ENCODE measurements at regions not wholly inside any gene's neighbourhood (a gene's known extent, or its start where the extent isn't known, plus 50 kb on each side); places are given as distances from the start of the nearest gene placed in this dataset.

DNA sequence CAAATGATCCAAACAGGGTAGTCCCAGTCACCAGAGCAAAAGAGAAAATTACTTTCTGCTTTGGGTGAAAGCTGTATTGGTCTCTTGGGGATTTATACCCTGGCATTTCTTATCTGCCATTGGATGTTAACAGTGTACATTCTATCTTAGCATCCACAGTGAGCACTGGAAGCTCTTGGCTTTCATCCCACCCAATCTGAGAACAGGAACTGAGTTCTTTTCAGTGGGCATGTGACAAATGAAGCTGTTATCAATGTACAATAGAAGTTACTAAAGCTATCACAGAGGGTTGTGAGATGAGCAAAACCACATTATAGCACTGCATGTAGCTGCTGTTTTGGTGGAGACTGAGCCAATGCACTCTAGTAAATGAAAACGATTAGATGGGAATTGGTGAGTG lies 300.7 kb downstream of the TUSC7 start:
- Histone ChIP-seq H3K9me3 (ENCODE audit: control insufficient read depth in 1 of 2, insufficient read depth in 1 of 2, low read length in 2 of 2) (no peaks in the 10 kb centered on the region), H3K4me1 (ENCODE audit: insufficient read depth, low read length) (no peaks in the 10 kb centered on the region), H3K4me3 (ENCODE audit: low read length) (no peak overlapping the region), H3K27me3 (ENCODE audit: control insufficient read depth in 1 of 2, insufficient read depth in 2 of 2, low read length in 2 of 2) (no peaks in the 10 kb centered on the region), H3K27ac (ENCODE audit: low read depth in 1 of 2, low read length in 2 of 2) (no peak overlapping the region), H3K36me3 (ENCODE audit: insufficient read depth, low read length) (no peaks in the 10 kb centered on the region)
- TF ChIP-seq, protein P1, sequence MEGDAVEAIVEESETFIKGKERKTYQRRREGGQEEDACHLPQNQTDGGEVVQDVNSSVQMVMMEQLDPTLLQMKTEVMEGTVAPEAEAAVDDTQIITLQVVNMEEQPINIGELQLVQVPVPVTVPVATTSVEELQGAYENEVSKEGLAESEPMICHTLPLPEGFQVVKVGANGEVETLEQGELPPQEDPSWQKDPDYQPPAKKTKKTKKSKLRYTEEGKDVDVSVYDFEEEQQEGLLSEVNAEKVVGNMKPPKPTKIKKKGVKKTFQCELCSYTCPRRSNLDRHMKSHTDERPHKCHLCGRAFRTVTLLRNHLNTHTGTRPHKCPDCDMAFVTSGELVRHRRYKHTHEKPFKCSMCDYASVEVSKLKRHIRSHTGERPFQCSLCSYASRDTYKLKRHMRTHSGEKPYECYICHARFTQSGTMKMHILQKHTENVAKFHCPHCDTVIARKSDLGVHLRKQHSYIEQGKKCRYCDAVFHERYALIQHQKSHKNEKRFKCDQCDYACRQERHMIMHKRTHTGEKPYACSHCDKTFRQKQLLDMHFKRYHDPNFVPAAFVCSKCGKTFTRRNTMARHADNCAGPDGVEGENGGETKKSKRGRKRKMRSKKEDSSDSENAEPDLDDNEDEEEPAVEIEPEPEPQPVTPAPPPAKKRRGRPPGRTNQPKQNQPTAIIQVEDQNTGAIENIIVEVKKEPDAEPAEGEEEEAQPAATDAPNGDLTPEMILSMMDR (IDR thresholded peaks at IDR 0.05): no peak
- Mint-ChIP-seq H3K4me1 (ENCODE audit: low read depth) (no peaks in the 10 kb centered on the region), H3K9me3 (peaks cover 3% of the 10 kb centered on the region), H3K4me3 (no peak overlapping the region), H3K27me3 (no peaks in the 10 kb centered on the region), H3K36me3 (ENCODE audit: low read depth) (no peaks in the 10 kb centered on the region), H3K27ac (no peak overlapping the region)
- POLR2A ChIA-PET: no interaction called here
- intact Hi-C loops (cut with DNase I, micrococcal nuclease): no loop called here
- DNase-seq: no peak
- ATAC-seq (ENCODE audit: poor library complexity): no peak
- CTCF ChIA-PET: no interaction called here

DNA sequence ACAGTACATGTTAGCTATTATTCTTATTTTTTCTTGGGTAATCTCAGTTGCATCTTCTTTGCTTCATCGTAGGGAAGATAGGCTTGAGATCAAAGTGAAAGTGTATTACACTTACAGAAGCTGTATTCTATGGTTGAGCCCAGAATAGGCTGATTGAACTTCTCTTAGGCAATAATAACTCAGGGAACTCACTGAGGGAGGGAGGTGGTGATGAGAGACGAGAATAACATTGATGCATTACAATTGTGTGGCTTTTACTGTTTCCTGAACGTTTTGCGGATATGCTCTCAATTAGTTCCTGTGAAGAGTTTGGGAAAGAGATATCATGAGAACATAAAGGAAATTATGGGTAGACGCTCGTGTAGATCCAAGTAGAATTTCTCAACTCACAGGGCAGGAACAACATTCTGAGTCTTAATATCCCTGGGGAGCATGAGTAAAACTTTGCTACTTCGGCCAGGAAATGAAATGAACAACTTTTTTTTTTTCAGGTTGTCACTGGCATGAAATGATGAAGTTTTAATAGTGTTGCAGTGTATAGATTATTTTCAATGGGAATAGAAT lies 302.2 kb downstream of the TUSC7 start:
- TF ChIP-seq, protein P1 (IDR thresholded peaks at IDR 0.05): no peak
- Mint-ChIP-seq H3K27me3 (no peaks in the 10 kb centered on the region), H3K4me3 (no peak overlapping the region), H3K36me3 (ENCODE audit: low read depth) (no peaks in the 10 kb centered on the region), H3K9me3 (peaks cover 3% of the 10 kb centered on the region), H3K27ac (no peak overlapping the region), H3K4me1 (ENCODE audit: low read depth) (no peaks in the 10 kb centered on the region)
- Histone ChIP-seq H3K27ac (ENCODE audit: low read depth in 1 of 2, low read length in 2 of 2) (no peak overlapping the region), H3K9me3 (ENCODE audit: control insufficient read depth in 1 of 2, insufficient read depth in 1 of 2, low read length in 2 of 2) (no peaks in the 10 kb centered on the region), H3K36me3 (ENCODE audit: insufficient read depth, low read length) (no peaks in the 10 kb centered on the region), H3K4me3 (ENCODE audit: low read length) (no peak overlapping the region), H3K27me3 (ENCODE audit: control insufficient read depth in 1 of 2, insufficient read depth in 2 of 2, low read length in 2 of 2) (no peaks in the 10 kb centered on the region), H3K4me1 (ENCODE audit: insufficient read depth, low read length) (no peaks in the 10 kb centered on the region)
- CTCF ChIA-PET: no interaction called here
- intact Hi-C loops (cut with DNase I, micrococcal nuclease): no loop called here
- DNase-seq (no peak), ATAC-seq (ENCODE audit: poor library complexity) (no peak)
- POLR2A ChIA-PET: no interaction called here

DNA sequence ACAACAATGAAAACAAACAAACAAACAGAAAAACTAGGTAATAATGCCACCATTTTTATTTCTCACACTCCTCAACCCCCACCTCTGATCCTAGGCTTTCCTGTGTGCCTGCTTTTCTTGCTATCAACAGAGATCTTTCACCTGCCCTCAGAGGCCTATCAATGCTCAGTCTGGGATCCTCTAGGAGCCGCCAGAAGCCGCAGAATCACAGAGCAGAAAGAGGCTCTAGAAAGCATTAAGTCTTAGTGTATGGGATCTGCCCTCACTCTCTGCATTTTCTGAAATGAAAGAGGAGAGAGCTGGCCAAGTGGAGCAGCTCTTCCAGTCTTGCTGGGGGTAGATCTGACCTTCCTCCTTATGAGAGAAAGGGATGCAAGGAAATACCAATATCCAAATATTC lies 306.8 kb downstream of the TUSC7 start:
- DNase-seq (no peak), ATAC-seq (ENCODE audit: poor library complexity) (no peak)
- Histone ChIP-seq H3K36me3 (ENCODE audit: insufficient read depth, low read length) (no peaks in the 10 kb centered on the region), H3K9me3 (ENCODE audit: control insufficient read depth in 1 of 2, insufficient read depth in 1 of 2, low read length in 2 of 2) (no peaks in the 10 kb centered on the region), H3K27me3 (ENCODE audit: control insufficient read depth in 1 of 2, insufficient read depth in 2 of 2, low read length in 2 of 2) (no peaks in the 10 kb centered on the region), H3K27ac (ENCODE audit: low read depth in 1 of 2, low read length in 2 of 2) (no peak overlapping the region), H3K4me3 (ENCODE audit: low read length) (no peak overlapping the region), H3K4me1 (ENCODE audit: insufficient read depth, low read length) (no peaks in the 10 kb centered on the region)
- H3K36me3 Mint-ChIP-seq (ENCODE audit: low read depth): no peaks in the 10 kb centered on the region
- no peaks in the 10 kb centered on the region for H3K27me3 Mint-ChIP-seq
- ChIA-PET POLR2A (no interaction called here), CTCF (no interaction called here)
- TF ChIP-seq, protein P1 (IDR thresholded peaks at IDR 0.05): no peak
- intact Hi-C loops (cut with DNase I, micrococcal nuclease): no loop called here
- no peaks in the 10 kb centered on the region for H3K4me1 Mint-ChIP-seq (ENCODE audit: low read depth)
- no peak overlapping the region for H3K4me3 Mint-ChIP-seq
- H3K9me3 Mint-ChIP-seq: peaks cover 3% of the 10 kb centered on the region
- H3K27ac Mint-ChIP-seq: no peak overlapping the region

Data from CD4-positive, alpha-beta T cell (primary cell).